ENCODE measurements at regions not wholly inside any gene's neighbourhood (a gene's known extent, or its start where the extent isn't known, plus 50 kb on each side); places are given as distances from the start of the nearest gene placed in this dataset.

- TF ChIP-seq HDAC2 (IDR thresholded peaks at IDR 0.05) (no peak), CEBPB (IDR thresholded peaks at IDR 0.05) (no peak), CTCF (IDR thresholded peaks at IDR 0.05) (no peak), JUN (IDR thresholded peaks at IDR 0.05) (no peak)
Measured at GRCh38 chr5:3051400-3051799, 299.9 kb upstream of the IRX2 start.

Measured in A549 (cell line).